IMR-90 (cell line): ENCODE measurements at regions not wholly inside any gene's neighbourhood (a gene's known extent, or its start where the extent isn't known, plus 50 kb on each side); places are given as distances from the start of the nearest gene placed in this dataset.
A peak's percentile ranks its signal among the peaks of the same experiment; 100 is the strongest.

Experiments used
- ATAC-seq: fragments of 200-7000 bp; cut with Tn5 transposase; 2 replicates; pipeline ENCODE4 v1.9.1; 2020; ENCODE audit warnings: low read depth, mild to moderate bottlenecking, moderate library complexity
- BruUV-seq: library from RNA; stranded (reverse); fragments of 400-500 nt; replicated peaks from 2 replicates; lab custom pipeline; 2021; lab: Mats Ljungman, UMichigan
- CTCF ChIA-PET: fragments of 300-600 bp; formaldehyde crosslinking; extraction: SDS; loops from one replicate; lab custom pipeline; 2021; ENCODE audit warnings: antibody characterized with exemption; lab: Yijun Ruan, JAX
- POLR2A ChIA-PET: fragments of 300-600 bp; sonication (Branson Sonifier 250); formaldehyde crosslinking; loops from one replicate; lab custom pipeline; 2022; ENCODE audit warnings: antibody characterized with exemption; ENCODE audit not compliant: unreplicated experiment; lab: Charles Lee
- DNase-seq: peaks from one replicate; pipeline ENCODE4 v3.0.0; 2013
- H2AFZ ChIP-seq: replicated peaks from 2 replicates; pipeline ENCODE3; 2013; ENCODE audit warnings: low read length, mild to moderate bottlenecking; ENCODE audit not compliant: poor library complexity
- H2AK5ac ChIP-seq: 2 replicates; pipeline ENCODE4 v1.6.1; 2013; ENCODE audit warnings: low read depth, low read length, inconsistent platforms
- H2AK9ac ChIP-seq: replicated peaks from 2 replicates; pipeline ENCODE3; 2013; ENCODE audit warnings: mild to moderate bottlenecking, low read depth, low read length, moderate library complexity; ENCODE audit not compliant: poor library complexity
- H2BK120ac ChIP-seq: 2 replicates; pipeline ENCODE4 v1.6.1; 2013; ENCODE audit warnings: low read depth, low read length, inconsistent platforms
- H2BK15ac ChIP-seq: 3 replicates; pipeline ENCODE4 v1.6.1; 2013; ENCODE audit warnings: low read depth, low read length, inconsistent platforms
- H2BK20ac ChIP-seq: 2 replicates; pipeline ENCODE4 v1.6.1; 2013; ENCODE audit warnings: low read depth, mild to moderate bottlenecking, inconsistent platforms, low read length, moderate library complexity
- H2BK5ac ChIP-seq: 2 replicates; pipeline ENCODE4 v1.6.1; 2013; ENCODE audit warnings: mild to moderate bottlenecking, low read depth, low read length, inconsistent platforms; ENCODE audit not compliant: poor library complexity, severe bottlenecking
- H3K14ac ChIP-seq: replicated peaks from 2 replicates; pipeline ENCODE4 v1.6.1; 2013; ENCODE audit warnings: low read depth, low read length, inconsistent platforms
- H3K18ac ChIP-seq: 2 replicates; pipeline ENCODE4 v1.6.1; 2013; ENCODE audit warnings: low read depth, low read length, control low read depth
- H3K23ac ChIP-seq: 2 replicates; pipeline ENCODE4 v1.6.1; 2013; ENCODE audit warnings: low read depth, low read length, inconsistent platforms
- H3K27ac ChIP-seq: 2 replicates; pipeline ENCODE4 v1.5.1; 2013; ENCODE audit warnings: mild to moderate bottlenecking, control low read depth, low read length; ENCODE audit not compliant: insufficient read depth
- H3K27me3 ChIP-seq: 2 replicates; pipeline ENCODE4 v1.6.1; 2013; ENCODE audit warnings: low read length; ENCODE audit not compliant: control insufficient read depth, insufficient read depth
- H3K36me3 ChIP-seq: 2 replicates; pipeline ENCODE4 v1.6.1; 2013; ENCODE audit warnings: low read length, mixed read lengths; ENCODE audit not compliant: control insufficient read depth, insufficient read depth
- H3K4ac ChIP-seq: 2 replicates; pipeline ENCODE4 v1.6.1; 2013; ENCODE audit warnings: low read depth, low read length, inconsistent platforms
- H3K4me1 ChIP-seq: 2 replicates; pipeline ENCODE4 v1.6.1; 2013; ENCODE audit warnings: low read length, mixed read lengths; ENCODE audit not compliant: control insufficient read depth, insufficient read depth
- H3K4me2 ChIP-seq: 2 replicates; pipeline ENCODE4 v1.6.1; 2013; ENCODE audit warnings: low read depth, mild to moderate bottlenecking, control low read depth, low read length, moderate library complexity
- H3K4me3 ChIP-seq: 2 replicates; pipeline ENCODE4 v1.5.1; 2013; ENCODE audit warnings: low read depth, mild to moderate bottlenecking, control low read depth, low read length, moderate library complexity; ENCODE audit not compliant: insufficient read depth
- H3K56ac ChIP-seq: 2 replicates; pipeline ENCODE4 v1.6.1; 2013; ENCODE audit warnings: low read length, inconsistent platforms; ENCODE audit not compliant: insufficient read depth; ENCODE audit errors: extremely low read depth
- H3K79me1 ChIP-seq, 2 experiments: 2 replicates each; pipeline ENCODE4 v1.6.1; 2013; ENCODE audit warnings: low read length in 2 of 2, inconsistent platforms in 1 of 2, low read depth in 1 of 2
- H3K9ac ChIP-seq: 2 replicates; pipeline ENCODE4 v1.6.1; 2013; ENCODE audit warnings: low read depth, low read length, control low read depth
- H3K9me1 ChIP-seq: 2 replicates; pipeline ENCODE4 v1.6.1; 2013; ENCODE audit warnings: low read length, inconsistent platforms; ENCODE audit not compliant: insufficient read depth
- H3K9me3 ChIP-seq: 2 replicates; pipeline ENCODE4 v1.6.1; 2013; ENCODE audit warnings: low read length; ENCODE audit not compliant: control insufficient read depth, insufficient read depth
- H4K20me1 ChIP-seq: 2 replicates; pipeline ENCODE4 v1.6.1; 2013; ENCODE audit warnings: low read length, inconsistent platforms; ENCODE audit not compliant: insufficient read depth
- H4K5ac ChIP-seq: 2 replicates; pipeline ENCODE4 v1.6.1; 2013; ENCODE audit warnings: mild to moderate bottlenecking, low read depth, low read length, control low read depth
- H4K8ac ChIP-seq, 2 experiments: 2 replicates each; pipeline ENCODE4 v1.6.1; 2013; ENCODE audit warnings: low read depth in 2 of 2, low read length in 2 of 2, control low read depth in 1 of 2, inconsistent platforms in 1 of 2
- H4K91ac ChIP-seq: 2 replicates; pipeline ENCODE4 v1.6.1; 2013; ENCODE audit warnings: low read depth, low read length, inconsistent platforms; ENCODE audit not compliant: insufficient read depth
- BHLHE40 ChIP-seq: fragments of 150-350 bp; IDR thresholded peaks from 2 replicates; pipeline ENCODE4 v1.6.1; 2016; ENCODE audit warnings: mild to moderate bottlenecking, low read depth, low read length
- CEBPB ChIP-seq: IDR thresholded peaks from 2 replicates; pipeline ENCODE4 v1.6.1; 2012; ENCODE audit warnings: low read depth, low read length, improper control_type of control experiment
- CHD1 ChIP-seq: IDR thresholded peaks from 2 replicates; pipeline ENCODE4 v1.6.1; 2012; ENCODE audit warnings: low read depth, low read length, improper control_type of control experiment
- CTCF ChIP-seq: conservative IDR thresholded peaks from 2 replicates; pipeline ENCODE4 v1.5.1; 2012; ENCODE audit warnings: mild to moderate bottlenecking, low read depth, low read length, improper control_type of control experiment
- ELK1 ChIP-seq: fragments of 150-350 bp; IDR thresholded peaks from 2 replicates; pipeline ENCODE4 v1.6.1; 2016; ENCODE audit warnings: low read depth, mild to moderate bottlenecking, low read length, moderate library complexity, borderline replicate concordance
- FOS ChIP-seq: fragments of 150-350 bp; IDR thresholded peaks from 2 replicates; pipeline ENCODE4 v1.6.1; 2016; ENCODE audit warnings: low read depth, low read length
- MAFK ChIP-seq: IDR thresholded peaks from 2 replicates; pipeline ENCODE4 v1.6.1; 2012; ENCODE audit warnings: low read depth, low read length, improper control_type of control experiment
- MAZ ChIP-seq: IDR thresholded peaks from 2 replicates; pipeline ENCODE4 v1.6.1; 2012; ENCODE audit warnings: low read depth, mild to moderate bottlenecking, low read length, improper control_type of control experiment, moderate library complexity, borderline replicate concordance
- MXI1 ChIP-seq: IDR thresholded peaks from 2 replicates; pipeline ENCODE4 v1.6.1; 2012; ENCODE audit warnings: low read depth, mild to moderate bottlenecking, low read length, moderate library complexity, borderline replicate concordance
- NFE2L2 ChIP-seq: fragments of 150-350 bp; IDR thresholded peaks from 2 replicates; pipeline ENCODE4 v1.6.1; 2016; ENCODE audit warnings: low read depth, mild to moderate bottlenecking, low read length
- POLR2A ChIP-seq: IDR thresholded peaks from 2 replicates; pipeline ENCODE4 v1.6.1; 2012; ENCODE audit warnings: mild to moderate bottlenecking, low read depth, low read length
- RAD21 ChIP-seq: IDR thresholded peaks from 2 replicates; pipeline ENCODE4 v1.6.1; 2012; ENCODE audit warnings: low read length, improper control_type of control experiment
- RCOR1 ChIP-seq: IDR thresholded peaks from 2 replicates; pipeline ENCODE4 v1.6.1; 2012; ENCODE audit warnings: mild to moderate bottlenecking, low read length, improper control_type of control experiment; ENCODE audit not compliant: insufficient replicate concordance
- RFX5 ChIP-seq: IDR thresholded peaks from 2 replicates; pipeline ENCODE4 v1.8.0; 2012; ENCODE audit warnings: low read depth, mild to moderate bottlenecking, low read length, moderate library complexity
- SMC3 ChIP-seq: fragments of 150-350 bp; IDR thresholded peaks from 2 replicates; pipeline ENCODE4 v1.6.1; 2016; ENCODE audit warnings: low read depth, mild to moderate bottlenecking, antibody characterized with exemption, low read length, moderate library complexity
- USF2 ChIP-seq: fragments of 150-350 bp; IDR thresholded peaks from 2 replicates; pipeline ENCODE4 v1.6.1; 2017; ENCODE audit warnings: mild to moderate bottlenecking, antibody characterized with exemption, low read length, low read depth
- WGBS, 2 experiments: methylation state at CpG; one replicate each; pipeline versions ENCODE4 v1.1.5 to v1.1.7; 2013; ENCODE audit warnings: missing lambda C conversion rate in 2 of 2; ENCODE audit not compliant: insufficient read length in 1 of 2; ENCODE audit errors: extremely low coverage in 2 of 2; 5-methylcytosine and 5-hydroxymethylcytosine counted together
- dilution Hi-C: fragments of 300-500 bp; cut with HindIII; formaldehyde crosslinking; loops from one replicate; pipeline ENCODE4 v1.14.3; 2018; ENCODE audit warnings: low sequenced_read_pairs; ENCODE audit not compliant: unreplicated experiment
- in situ Hi-C: fragments of 300-500 bp; cut with MboI; formaldehyde crosslinking; loops from 3 replicates; pipeline ENCODE4 v1.14.3; 2019; ENCODE audit warnings: low sequenced_read_pairs, inconsistent platforms, mixed read lengths
- intact Hi-C: fragments of 100-400 bp; cut with micrococcal nuclease; formaldehyde crosslinking; loops from 2 replicates; pipeline ENCODE4 v1.10.0; 2022

GRCh38 chr4:123666486-123666885 lies 269.9 kb downstream of the SPRY1 start:
- H2AFZ ChIP-seq: no peak overlapping the region
- no peak for TF ChIP-seq FOS
- TF ChIP-seq SMC3: no peak
- no peak for TF ChIP-seq RFX5
- TF ChIP-seq NFE2L2: no peak
- TF ChIP-seq RAD21: no peak
- TF ChIP-seq CTCF: no peak
- TF ChIP-seq USF2: no peak
- TF ChIP-seq CHD1: no peak
- TF ChIP-seq MAFK: no peak
- TF ChIP-seq MXI1: no peak
- no peak for TF ChIP-seq BHLHE40
- TF ChIP-seq ELK1: no peak
- no peak for TF ChIP-seq RCOR1
- no peak for TF ChIP-seq POLR2A
- no peak for TF ChIP-seq MAZ
- no peak for TF ChIP-seq CEBPB
- DNase-seq (no peak), ATAC-seq (no peak)
- no peak overlapping the region for H2AK9ac ChIP-seq
- H2BK120ac ChIP-seq: peak overlapping the region; percentile 37; the same call in 1 of the 2 replicates
- H3K9me3 ChIP-seq: no peaks in the 10 kb centered on the region
- no peak overlapping the region for H3K14ac ChIP-seq
- intact Hi-C loops (loop anchor here (10.0 kb wide), 1 partner anchor 422 kb away; no protein-coding TSS in a partner anchor), in situ Hi-C loops (loop anchor here (10.0 kb wide), 3 partner anchors 438 to 598 kb away; no protein-coding TSS in a partner anchor), dilution Hi-C loops (no loop called here)
- H3K79me1 ChIP-seq: no peaks in the 10 kb centered on the region
- H2AK5ac ChIP-seq: no peak overlapping the region
- no peaks in the 10 kb centered on the region for H3K9me1 ChIP-seq
- ChIA-PET POLR2A (no interaction called here), CTCF (no interaction called here)
- H3K27ac ChIP-seq: no peak overlapping the region
- no peaks in the 10 kb centered on the region for H4K20me1 ChIP-seq
- no CpG with 5 or more reads among the region's 5 CpGs for WGBS, 2 experiments
- H4K8ac ChIP-seq: no peak overlapping the region
- no peak overlapping the region for H3K4me2 ChIP-seq
- H2BK20ac ChIP-seq: no peak overlapping the region
- no peak overlapping the region for H3K56ac ChIP-seq
- H2BK15ac ChIP-seq: peak overlapping the region; percentile 57; the same call in 1 of the 3 replicates
- no peak overlapping the region for H4K91ac ChIP-seq
- H3K27me3 ChIP-seq: no peaks in the 10 kb centered on the region
- H3K18ac ChIP-seq: no peak overlapping the region
- H3K4me3 ChIP-seq: no peak overlapping the region
- no peaks in the 10 kb centered on the region for H3K36me3 ChIP-seq
- H3K4ac ChIP-seq: no peak overlapping the region
- H3K23ac ChIP-seq: no peak overlapping the region
- no peak overlapping the region for H2BK5ac ChIP-seq
- peak overlapping the region; percentile 50; the same call in 1 of the 2 replicates for H4K5ac ChIP-seq
- BruUV-seq: no TSS peak
- H3K4me1 ChIP-seq: no peaks in the 10 kb centered on the region
- H3K9ac ChIP-seq: no peak overlapping the region
